Breast epithelium (tissue), 3 donors: ENCODE measurements at regions not wholly inside any gene's neighbourhood (a gene's known extent, or its start where the extent isn't known, plus 50 kb on each side); places are given as distances from the start of the nearest gene placed in this dataset.

Source experiments
- CTCF ChIP-seq, 3 donors: fragments of 450-650 bp; IDR thresholded peaks; one replicate each; pipeline ENCODE4 v1.5.1; 2016 to 2017; ENCODE audit warnings: antibody characterized with exemption in 3 of 3, mild to moderate bottlenecking in 3 of 3, moderate library complexity in 3 of 3
- POLR2AphosphoS5 ChIP-seq, 3 donors: sonication (generic); formaldehyde crosslinking; IDR thresholded peaks; one replicate each; pipeline ENCODE4 v1.6.1; 2017; ENCODE audit warnings: antibody characterized with exemption in 3 of 3

- TF ChIP-seq POLR2AphosphoS5 (IDR thresholded peaks at IDR 0.05) (no peak), CTCF (IDR thresholded peaks at IDR 0.05) (no peak)
These were observed 204.4 kb upstream of the ESRRG start for GRCh38 chr1:216927633-216928032.
